Globus pallidus (tissue), 1 donor: ENCODE measurements at regions not wholly inside any gene's neighbourhood (a gene's known extent, or its start where the extent isn't known, plus 50 kb on each side); places are given as distances from the start of the nearest gene placed in this dataset.

Experiments
- DNase-seq: peaks from one replicate; pipeline ENCODE4 v3.0.0-alpha.2; 2015; ENCODE audit warnings: low spot score

GRCh38 chr5:20434786-20435185, 446.8 kb upstream of the CDH18 start:
- no peak for DNase-seq

GRCh38 chr5:20420991-20421595, 433.1 kb upstream of the CDH18 start:
- no peak for DNase-seq
